Thymus (tissue), 11 donors: ENCODE measurements at regions not wholly inside any gene's neighbourhood (a gene's known extent, or its start where the extent isn't known, plus 50 kb on each side); places are given as distances from the start of the nearest gene placed in this dataset.

Experiments used
- DNase-seq, 9 donors: peaks; one replicate each; pipeline ENCODE4 v3.0.0-alpha.2; 2013; ENCODE audit warnings: low spot score in 9 of 9, low read depth in 6 of 9, missing footprints in 1 of 9
- H3K27ac ChIP-seq, 2 donors: one replicate each; pipeline ENCODE4 v1.5.1; 2013; ENCODE audit warnings: control low read depth in 1 of 2, low read depth in 1 of 2, low read length in 1 of 2, mild to moderate bottlenecking in 1 of 2, moderate library complexity in 1 of 2
- H3K27me3 ChIP-seq, 2 donors: one replicate each; pipeline ENCODE4 v1.5.1; 2013; ENCODE audit warnings: low read length in 1 of 2; ENCODE audit not compliant: control insufficient read depth in 2 of 2, insufficient read depth in 1 of 2
- H3K36me3 ChIP-seq, 2 donors: one replicate each; pipeline ENCODE4 v1.5.1; 2013; ENCODE audit warnings: low read length in 1 of 2, mild to moderate bottlenecking in 1 of 2, moderate library complexity in 1 of 2; ENCODE audit not compliant: control insufficient read depth in 2 of 2, insufficient read depth in 2 of 2
- H3K4me1 ChIP-seq, 2 donors: one replicate each; pipeline ENCODE4 v1.5.1; 2013; ENCODE audit warnings: low read length in 2 of 2; ENCODE audit not compliant: control insufficient read depth in 2 of 2, insufficient read depth in 2 of 2
- H3K4me3 ChIP-seq, 2 donors: one replicate each; pipeline ENCODE4 v1.5.1; 2013; ENCODE audit warnings: low read length in 2 of 2, control low read depth in 1 of 2, mild to moderate bottlenecking in 1 of 2
- H3K9me3 ChIP-seq, 2 donors: one replicate each; pipeline ENCODE4 v1.5.1; 2013; ENCODE audit warnings: low read length in 1 of 2, mild to moderate bottlenecking in 1 of 2; ENCODE audit not compliant: control insufficient read depth in 2 of 2, insufficient read depth in 1 of 2
- WGBS: extraction: QIAGEN DNeasy Blood & Tissue Kit; methylation state at CpG from one replicate; pipeline ENCODE4 v1.1.7; 2013; 5-methylcytosine and 5-hydroxymethylcytosine counted together
- donor health status: healthy.

GRCh38 chr7:88366845-88367244 lies 60.2 kb upstream of the STEAP4 start:
- 100% methylated on average over 1 of the region's 1 CpG for WGBS
- DNase-seq, result no peak
- no peaks in the 10 kb centered on the region for H3K4me1 ChIP-seq
- no peaks in the 10 kb centered on the region for H3K27me3 ChIP-seq
- H3K36me3 ChIP-seq, result no peaks in the 10 kb centered on the region
- no peaks in the 10 kb centered on the region for H3K9me3 ChIP-seq
- H3K27ac ChIP-seq, result no peak overlapping the region
- H3K4me3 ChIP-seq, result no peak overlapping the region

- Histone ChIP-seq H3K36me3 (no peaks in the 10 kb centered on the region), H3K4me1 (no peaks in the 10 kb centered on the region), H3K9me3 (no peaks in the 10 kb centered on the region), H3K27me3 (no peaks in the 10 kb centered on the region), H3K4me3 (no peak overlapping the region), H3K27ac (no peak overlapping the region)
- DNase-seq, result no peak
- WGBS, result 96% methylated on average over 2 of the region's 2 CpGs
These were observed 57.2 kb upstream of the STEAP4 start for GRCh38 chr7:88363869-88364268.

DNA sequence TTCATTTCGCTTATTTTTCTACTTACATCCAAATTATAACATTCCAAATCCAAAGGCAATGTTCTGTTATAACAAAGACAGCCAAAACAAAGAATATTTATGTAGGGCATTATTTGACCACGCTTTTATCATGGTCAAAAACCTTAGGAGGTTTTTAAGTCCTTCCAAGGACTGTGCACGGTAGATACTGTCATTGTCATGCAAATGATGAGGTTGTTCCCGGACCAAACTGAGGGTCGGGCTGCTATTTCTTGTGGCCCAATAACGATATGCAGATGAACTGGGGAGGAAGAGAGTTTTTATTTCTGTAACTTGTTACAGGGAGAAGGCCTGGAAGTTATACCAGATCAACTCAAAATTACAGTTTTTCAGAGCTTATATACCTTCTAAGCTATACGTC lies 56.6 kb upstream of the STEAP4 start:
- no peaks in the 10 kb centered on the region for H3K9me3 ChIP-seq

DNA sequence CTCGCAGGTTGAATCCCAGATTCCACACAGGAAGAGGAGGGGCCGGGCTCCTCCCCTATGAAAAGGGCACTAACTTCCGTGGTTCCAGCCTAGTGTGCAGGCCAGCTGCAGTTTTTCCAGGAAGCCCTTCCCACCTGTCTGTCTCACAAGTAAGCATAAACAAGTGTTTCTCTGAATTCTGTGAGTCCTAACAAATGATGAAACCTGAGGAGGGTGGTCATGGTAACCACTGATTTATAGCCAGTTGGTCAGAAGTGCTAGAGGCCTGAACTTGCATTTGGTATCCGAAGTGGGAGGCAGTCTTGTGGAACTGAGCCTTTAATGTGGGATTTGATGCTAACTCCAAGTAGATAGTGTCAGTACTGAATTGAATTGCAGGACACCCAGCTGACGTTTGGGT lies 54.7 kb upstream of the STEAP4 start:
- Histone ChIP-seq H3K36me3 (no peaks in the 10 kb centered on the region), H3K4me1 (no peaks in the 10 kb centered on the region), H3K4me3 (no peak overlapping the region), H3K9me3 (no peaks in the 10 kb centered on the region), H3K27ac (no peak overlapping the region), H3K27me3 (no peaks in the 10 kb centered on the region)
- no peak for DNase-seq
- 55% methylated on average over 5 of the region's 5 CpGs for WGBS

More for the DNA sequence above, 56.6 kb upstream of the STEAP4 start:
- no peaks in the 10 kb centered on the region for H3K36me3 ChIP-seq
- DNase-seq, result no peak
- no peak overlapping the region for H3K27ac ChIP-seq
- no peaks in the 10 kb centered on the region for H3K4me1 ChIP-seq
- H3K27me3 ChIP-seq, result no peaks in the 10 kb centered on the region
- WGBS, result 95% methylated on average over 7 of the region's 7 CpGs
- no peak overlapping the region for H3K4me3 ChIP-seq

- DNase-seq, result no peak
- H3K27me3 ChIP-seq, result no peaks in the 10 kb centered on the region
- H3K27ac ChIP-seq, result no peak overlapping the region
- no peak overlapping the region for H3K4me3 ChIP-seq
- no peaks in the 10 kb centered on the region for H3K36me3 ChIP-seq
- no peaks in the 10 kb centered on the region for H3K9me3 ChIP-seq
- H3K4me1 ChIP-seq, result no peaks in the 10 kb centered on the region
- 97% methylated on average over 2 of the region's 2 CpGs for WGBS
These were observed 52.2 kb upstream of the STEAP4 start for GRCh38 chr7:88358881-88359280.

GRCh38 chr7:88358526-88358838 lies 51.8 kb upstream of the STEAP4 start:
- no peaks in the 10 kb centered on the region for H3K36me3 ChIP-seq
- WGBS, result 97% methylated on average over 2 of the region's 2 CpGs
- H3K27ac ChIP-seq, result no peak overlapping the region
- no peak for DNase-seq
- H3K4me3 ChIP-seq, result no peak overlapping the region
- H3K9me3 ChIP-seq, result no peaks in the 10 kb centered on the region
- H3K4me1 ChIP-seq, result no peaks in the 10 kb centered on the region
- no peaks in the 10 kb centered on the region for H3K27me3 ChIP-seq

DNA sequence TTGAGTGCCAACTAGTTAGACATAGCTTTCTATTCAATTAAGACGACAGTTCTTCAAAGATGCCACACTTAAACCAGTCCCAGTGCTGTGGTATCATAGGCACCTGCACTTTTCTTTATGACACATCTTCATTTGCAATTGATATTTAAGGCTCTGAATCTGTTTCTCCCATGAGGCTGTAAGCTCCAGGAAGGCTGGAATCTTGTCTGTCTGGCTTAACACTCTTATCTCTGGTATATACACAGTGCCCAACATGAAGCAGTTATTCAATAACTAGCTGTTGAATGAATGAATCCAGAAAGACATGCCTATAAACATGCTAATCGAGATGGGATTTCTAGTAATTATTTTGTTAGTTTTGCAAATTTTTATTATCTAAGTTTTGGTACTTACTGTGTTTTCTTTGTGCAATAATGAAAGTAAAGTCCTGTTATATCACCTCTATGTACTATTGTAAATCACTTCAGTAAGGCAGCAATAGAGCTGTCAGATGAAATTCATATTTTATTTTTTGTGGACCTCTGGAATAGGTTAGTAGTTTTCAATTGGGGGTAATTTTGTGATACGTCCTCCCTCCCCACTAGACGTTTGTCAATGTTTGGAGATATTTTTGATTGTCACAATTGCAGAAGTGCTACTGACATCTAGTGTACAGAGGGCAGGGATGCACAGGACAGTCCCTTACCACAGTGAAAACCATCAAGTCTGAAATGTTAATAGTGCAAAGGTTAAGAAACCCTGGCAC lies 51.3 kb upstream of the STEAP4 start:
- Histone ChIP-seq H3K9me3 (no peaks in the 10 kb centered on the region), H3K36me3 (no peaks in the 10 kb centered on the region), H3K27me3 (no peaks in the 10 kb centered on the region), H3K27ac (no peak overlapping the region), H3K4me1 (no peaks in the 10 kb centered on the region), H3K4me3 (no peak overlapping the region)
- WGBS, result 64% methylated on average over 4 of the region's 4 CpGs
- DNase-seq, result no peak

GRCh38 chr7:88357294-88357693 lies 50.6 kb upstream of the STEAP4 start:
- H3K9me3 ChIP-seq, result no peaks in the 10 kb centered on the region
- H3K4me1 ChIP-seq, result no peaks in the 10 kb centered on the region
- WGBS, result 93% methylated on average over 1 of the region's 1 CpG
- H3K36me3 ChIP-seq, result no peaks in the 10 kb centered on the region
- H3K4me3 ChIP-seq, result no peak overlapping the region
- no peak for DNase-seq
- no peak overlapping the region for H3K27ac ChIP-seq
- no peaks in the 10 kb centered on the region for H3K27me3 ChIP-seq
